OCI-LY1 (cell line): ENCODE measurements at regions not wholly inside any gene's neighbourhood (a gene's known extent, or its start where the extent isn't known, plus 50 kb on each side); places are given as distances from the start of the nearest gene placed in this dataset.

Experiments
- H2AFZ ChIP-seq: fragments of 200-600 bp; sonication (generic), shearing (Covaris generic); 2 replicates; pipeline ENCODE4 v1.6.0; 2014; ENCODE audit warnings: antibody characterized with exemption, mild to moderate bottlenecking, low read length
- H3F3A ChIP-seq: fragments of 200-600 bp; sonication (generic), shearing (Covaris generic); 2 replicates; pipeline ENCODE4 v1.6.0; 2014; ENCODE audit warnings: mild to moderate bottlenecking, antibody characterized with exemption, low read length, moderate library complexity; ENCODE audit not compliant: insufficient read depth
- H3K27ac ChIP-seq: fragments of 200-600 bp; sonication (generic); 2 replicates; pipeline ENCODE4 v1.5.1; 2014; ENCODE audit warnings: low read length, mixed run types, mild to moderate bottlenecking, low read depth; ENCODE audit not compliant: poor library complexity, severe bottlenecking
- H3K27me3 ChIP-seq: fragments of 200-600 bp; sonication (generic); 2 replicates; pipeline ENCODE4 v1.6.0; 2014; ENCODE audit warnings: antibody characterized with exemption, mild to moderate bottlenecking, low read length, moderate library complexity; ENCODE audit not compliant: insufficient read depth
- H3K36me3 ChIP-seq: fragments of 200-600 bp; sonication (generic); 2 replicates; pipeline ENCODE4 v1.6.1; 2014; ENCODE audit warnings: mild to moderate bottlenecking, antibody characterized with exemption, low read length, moderate library complexity, mixed read lengths; ENCODE audit not compliant: insufficient read depth
- H3K4me1 ChIP-seq: fragments of 200-600 bp; sonication (generic); 2 replicates; pipeline ENCODE4 v1.5.1; 2014; ENCODE audit warnings: mild to moderate bottlenecking, low read length, moderate library complexity; ENCODE audit not compliant: insufficient read depth, severe bottlenecking
- H3K4me2 ChIP-seq: fragments of 200-600 bp; sonication (generic), shearing (Covaris generic); 2 replicates; pipeline ENCODE4 v1.6.1; 2014; ENCODE audit warnings: low read length
- H3K4me3 ChIP-seq: fragments of 200-600 bp; sonication (generic); 2 replicates; pipeline ENCODE4 v1.5.1; 2014; ENCODE audit warnings: low read length, low read depth, mild to moderate bottlenecking, mixed read lengths; ENCODE audit not compliant: poor library complexity, severe bottlenecking
- H3K79me2 ChIP-seq: fragments of 200-600 bp; shearing (Covaris generic); 2 replicates; pipeline ENCODE4 v1.6.1; 2016; ENCODE audit warnings: mixed run types, low read length, mixed read lengths; ENCODE audit not compliant: insufficient read depth
- H3K9ac ChIP-seq: fragments of 200-600 bp; sonication (generic), shearing (Covaris generic); 2 replicates; pipeline ENCODE4 v1.6.1; 2014; ENCODE audit warnings: mild to moderate bottlenecking, low read length, mixed read lengths
- H3K9me2 ChIP-seq: fragments of 200-600 bp; sonication (generic), shearing (Covaris generic); 2 replicates; pipeline ENCODE4 v1.6.1; 2014; ENCODE audit warnings: low read depth, mild to moderate bottlenecking, low read length, mixed read lengths
- H3K9me3 ChIP-seq: fragments of 200-600 bp; shearing (Covaris generic); 2 replicates; pipeline ENCODE4 v1.6.1; 2014; ENCODE audit warnings: low read length, mixed read lengths
- H4K20me1 ChIP-seq: fragments of 200-600 bp; sonication (generic), shearing (Covaris generic); 2 replicates; pipeline ENCODE4 v1.6.0; 2016; ENCODE audit warnings: mild to moderate bottlenecking, low read length; ENCODE audit not compliant: insufficient read depth
- EZH2 ChIP-seq: fragments of 200-600 bp; sonication (generic), shearing (Covaris generic); IDR thresholded peaks from 2 replicates; pipeline ENCODE4 v1.8.0; 2017; ENCODE audit warnings: borderline replicate concordance, mixed run types, mild to moderate bottlenecking, antibody characterized with exemption, low read length, moderate library complexity, mixed read lengths
- TF ChIP-seq, protein P1 (sequence below): fragments of 200-600 bp; sonication (generic), shearing (Covaris generic); IDR thresholded peaks from 2 replicates; pipeline ENCODE4 v1.5.1; 2017; ENCODE audit warnings: mild to moderate bottlenecking, antibody characterized with exemption, low read length, moderate library complexity, mixed read lengths

DNA sequence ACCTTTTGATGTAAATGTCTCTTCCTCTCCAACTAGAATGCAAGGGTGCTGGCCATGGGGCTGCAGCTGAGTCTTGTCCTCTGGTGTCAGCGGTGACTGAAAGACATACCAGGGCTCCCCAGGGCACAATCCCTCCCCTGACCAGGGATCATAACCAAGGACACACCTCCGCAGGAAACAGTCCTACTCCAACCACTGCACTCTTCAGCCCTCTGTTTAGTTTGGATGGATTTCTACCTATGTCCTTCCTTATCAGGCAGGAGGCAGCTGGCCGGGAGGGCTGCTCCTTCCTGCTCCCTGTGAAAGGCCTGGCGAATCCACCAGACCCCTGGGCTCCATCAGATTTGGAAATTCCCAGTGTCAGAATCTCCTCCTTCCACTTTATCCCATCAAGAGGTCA lies 185.2 kb upstream of the ID2 start:
- no peak overlapping the region for H3K4me3 ChIP-seq
- no peaks in the 10 kb centered on the region for H4K20me1 ChIP-seq
- H3K4me2 ChIP-seq, result no peak overlapping the region
- H3K9me3 ChIP-seq, result no peaks in the 10 kb centered on the region
- no peaks in the 10 kb centered on the region for H3K9me2 ChIP-seq
- no peak for TF ChIP-seq EZH2
- TF ChIP-seq, protein P1, sequence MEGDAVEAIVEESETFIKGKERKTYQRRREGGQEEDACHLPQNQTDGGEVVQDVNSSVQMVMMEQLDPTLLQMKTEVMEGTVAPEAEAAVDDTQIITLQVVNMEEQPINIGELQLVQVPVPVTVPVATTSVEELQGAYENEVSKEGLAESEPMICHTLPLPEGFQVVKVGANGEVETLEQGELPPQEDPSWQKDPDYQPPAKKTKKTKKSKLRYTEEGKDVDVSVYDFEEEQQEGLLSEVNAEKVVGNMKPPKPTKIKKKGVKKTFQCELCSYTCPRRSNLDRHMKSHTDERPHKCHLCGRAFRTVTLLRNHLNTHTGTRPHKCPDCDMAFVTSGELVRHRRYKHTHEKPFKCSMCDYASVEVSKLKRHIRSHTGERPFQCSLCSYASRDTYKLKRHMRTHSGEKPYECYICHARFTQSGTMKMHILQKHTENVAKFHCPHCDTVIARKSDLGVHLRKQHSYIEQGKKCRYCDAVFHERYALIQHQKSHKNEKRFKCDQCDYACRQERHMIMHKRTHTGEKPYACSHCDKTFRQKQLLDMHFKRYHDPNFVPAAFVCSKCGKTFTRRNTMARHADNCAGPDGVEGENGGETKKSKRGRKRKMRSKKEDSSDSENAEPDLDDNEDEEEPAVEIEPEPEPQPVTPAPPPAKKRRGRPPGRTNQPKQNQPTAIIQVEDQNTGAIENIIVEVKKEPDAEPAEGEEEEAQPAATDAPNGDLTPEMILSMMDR, result no peak
- no peaks in the 10 kb centered on the region for H3K79me2 ChIP-seq
- H3K9ac ChIP-seq, result no peak overlapping the region
- H3K27me3 ChIP-seq, result no peaks in the 10 kb centered on the region
- H3F3A ChIP-seq, result no peaks in the 10 kb centered on the region
- H3K27ac ChIP-seq, result no peak overlapping the region
- H3K36me3 ChIP-seq, result no peaks in the 10 kb centered on the region; the same call in 1 of the 2 replicates
- H3K4me1 ChIP-seq, result peaks cover 10% of the 10 kb centered on the region
- H2AFZ ChIP-seq, result no peak overlapping the region

GRCh38 chr2:8498994-8499393 lies 182.9 kb upstream of the ID2 start:
- Histone ChIP-seq H3K79me2 (no peaks in the 10 kb centered on the region), H3K4me1 (peaks cover 10% of the 10 kb centered on the region), H3K36me3 (no peaks in the 10 kb centered on the region; the same call in 1 of the 2 replicates), H3K27ac (no peak overlapping the region), H3K4me3 (no peak overlapping the region), H3K27me3 (no peaks in the 10 kb centered on the region), H4K20me1 (no peaks in the 10 kb centered on the region), H3F3A (no peaks in the 10 kb centered on the region), H3K4me2 (no peak overlapping the region), H3K9me3 (no peaks in the 10 kb centered on the region), H3K9ac (no peak overlapping the region), H3K9me2 (no peaks in the 10 kb centered on the region), H2AFZ (no peak overlapping the region)
- TF ChIP-seq, protein P1, result no peak
- TF ChIP-seq EZH2, result no peak

- no peaks in the 10 kb centered on the region for H3K27me3 ChIP-seq
- no peak overlapping the region for H3K27ac ChIP-seq
- H3K4me2 ChIP-seq, result no peak overlapping the region
- no peaks in the 10 kb centered on the region for H3K9me2 ChIP-seq
- H3F3A ChIP-seq, result no peaks in the 10 kb centered on the region
- peaks cover 10% of the 10 kb centered on the region for H3K4me1 ChIP-seq
- H3K79me2 ChIP-seq, result no peaks in the 10 kb centered on the region
- TF ChIP-seq, protein P1, result no peak
- no peak for TF ChIP-seq EZH2
- H4K20me1 ChIP-seq, result no peaks in the 10 kb centered on the region
- H3K36me3 ChIP-seq, result no peaks in the 10 kb centered on the region; the same call in 1 of the 2 replicates
- no peak overlapping the region for H3K9ac ChIP-seq
- no peaks in the 10 kb centered on the region for H3K9me3 ChIP-seq
- H2AFZ ChIP-seq, result no peak overlapping the region
- H3K4me3 ChIP-seq, result no peak overlapping the region
Observed at GRCh38 chr2:8500124-8501054, 181.5 kb upstream of the ID2 start.
